IgD-negative memory B cell (primary cell): ENCODE measurements at regions not wholly inside any gene's neighbourhood (a gene's known extent, or its start where the extent isn't known, plus 50 kb on each side); places are given as distances from the start of the nearest gene placed in this dataset.
"Not testable (repeated sequence)": the region's sequence is repeated elsewhere in the genome, so short reads cannot be mapped to it uniquely, and the experiment has no call there.

Experiments
- H3K27ac Mint-ChIP-seq, 3 donors: one replicate each; pipeline ENCODE4 v1.8.0; 2020 to 2022; ENCODE audit warnings: mild to moderate bottlenecking in 3 of 3, mixed read lengths in 3 of 3, moderate library complexity in 1 of 3
- H3K27me3 Mint-ChIP-seq: one replicate; pipeline ENCODE4 v1.8.0; 2021; ENCODE audit warnings: mixed read lengths
- H3K36me3 Mint-ChIP-seq: one replicate; pipeline ENCODE4 v1.8.0; 2020; ENCODE audit warnings: mild to moderate bottlenecking, mixed read lengths
- H3K4me1 Mint-ChIP-seq, 3 donors: one replicate each; pipeline ENCODE4 v1.8.0; 2020 to 2022; ENCODE audit warnings: mixed read lengths in 3 of 3, mild to moderate bottlenecking in 1 of 3
- H3K4me3 Mint-ChIP-seq, 4 donors: one replicate each; pipeline ENCODE4 v1.8.0; 2020 to 2022; ENCODE audit warnings: mild to moderate bottlenecking in 4 of 4, mixed read lengths in 4 of 4, moderate library complexity in 3 of 4
- H3K9me3 Mint-ChIP-seq, 3 donors: one replicate each; pipeline ENCODE4 v1.8.0; 2020 to 2021; ENCODE audit warnings: mixed read lengths in 3 of 3, mild to moderate bottlenecking in 1 of 3

DNA sequence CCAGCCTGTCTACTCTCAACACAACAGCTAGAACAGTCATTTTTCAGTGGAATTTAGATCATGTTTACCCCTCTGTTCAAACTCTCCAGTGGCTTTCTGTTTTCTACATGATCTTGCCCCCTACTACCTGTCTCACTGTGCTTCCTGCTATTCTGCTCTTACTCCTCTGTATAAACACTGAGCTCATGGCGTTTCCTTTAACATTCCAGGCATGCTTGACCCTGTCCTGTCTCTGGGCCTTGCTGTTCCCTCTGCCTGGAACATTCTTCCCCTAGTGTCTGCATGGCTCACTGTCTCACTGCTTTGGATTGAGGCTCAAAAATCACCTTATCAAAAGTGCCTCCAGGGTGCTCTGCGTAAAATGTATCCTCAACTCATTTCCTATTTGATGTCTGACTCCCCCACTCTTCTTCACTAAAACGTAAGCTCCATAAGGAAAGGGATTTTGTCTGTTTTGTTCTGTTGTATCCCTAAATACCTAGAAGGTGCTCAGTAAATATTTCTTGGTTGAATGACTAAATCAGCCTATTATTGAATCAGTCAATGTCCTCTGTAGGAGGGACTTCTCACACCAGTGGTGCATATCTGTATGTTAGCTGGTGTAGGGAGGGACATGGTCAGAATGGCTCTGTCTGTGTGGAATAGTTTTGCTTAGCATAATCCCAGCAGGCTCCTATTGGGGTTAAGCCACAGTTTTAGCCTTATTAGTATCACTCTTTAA is 78.0 kb upstream of the VKORC1L1 start:
- not testable (repeated sequence) for H3K4me1 Mint-ChIP-seq, H3K36me3 Mint-ChIP-seq, H3K27me3 Mint-ChIP-seq, H3K4me3 Mint-ChIP-seq, H3K9me3 Mint-ChIP-seq
- H3K27ac Mint-ChIP-seq: peak overlapping the region in 1 of 3 donors; percentile 52

GRCh38 chr7:65795392-65795716 is 77.5 kb upstream of the VKORC1L1 start:
- not testable (repeated sequence) for H3K4me1 Mint-ChIP-seq, H3K9me3 Mint-ChIP-seq, H3K4me3 Mint-ChIP-seq, H3K36me3 Mint-ChIP-seq, H3K27me3 Mint-ChIP-seq
- peak overlapping the region in 1 of 3 donors; percentile 52 for H3K27ac Mint-ChIP-seq

- Mint-ChIP-seq H3K4me1 (peaks cover 0 to 2% (median 0%) of the 10 kb centered on the region in 3 donors), H3K27me3 (no peaks in the 10 kb centered on the region), H3K27ac (no peak overlapping the region), H3K9me3 (no peaks in the 10 kb centered on the region), H3K4me3 (no peak overlapping the region), H3K36me3 (peaks cover 1% of the 10 kb centered on the region)
Measured at GRCh38 chr7:65796205-65796604, 76.7 kb upstream of the VKORC1L1 start.

DNA sequence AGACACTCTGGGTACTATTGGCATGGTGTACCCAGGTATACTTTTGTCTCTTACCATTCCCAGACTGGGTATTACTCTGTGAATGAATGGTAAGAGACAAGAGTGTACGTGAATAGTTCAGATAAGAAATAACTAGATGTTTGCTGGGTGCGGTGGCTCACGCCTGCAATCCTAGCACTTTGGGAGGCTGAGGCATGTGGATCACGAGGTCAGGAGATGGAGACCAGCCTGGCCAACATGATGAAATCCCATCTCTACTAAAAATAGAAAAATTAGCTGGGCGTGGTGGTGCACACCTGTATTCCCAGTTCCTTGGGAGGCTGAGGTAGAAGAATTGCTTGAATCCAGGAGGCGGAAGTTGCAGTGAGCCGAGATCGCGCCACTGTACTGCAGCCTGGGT is 75.8 kb upstream of the VKORC1L1 start:
- H3K4me1 Mint-ChIP-seq, H3K4me3 Mint-ChIP-seq, H3K9me3 Mint-ChIP-seq, H3K27me3 Mint-ChIP-seq, H3K27ac Mint-ChIP-seq, H3K36me3 Mint-ChIP-seq: not testable (repeated sequence)

DNA sequence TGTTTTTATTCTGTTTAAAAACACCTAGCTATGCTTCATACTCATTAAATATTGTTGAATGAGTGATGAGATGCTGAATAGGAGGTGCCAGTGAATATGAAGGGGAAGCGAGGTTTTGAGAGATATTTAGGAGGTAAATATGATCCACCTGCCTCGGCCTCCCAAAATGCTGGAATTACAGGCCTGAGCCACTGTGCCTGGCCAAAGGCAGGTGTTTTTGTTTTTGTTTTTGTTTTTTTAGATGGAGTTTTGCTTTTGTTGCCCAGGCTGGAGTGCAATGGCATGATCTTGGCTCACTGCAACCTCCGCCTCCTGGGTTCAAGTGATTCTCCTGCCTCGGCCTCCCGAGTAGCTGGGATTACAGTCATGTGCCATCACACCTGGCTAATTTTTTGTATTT is 75.3 kb upstream of the VKORC1L1 start:
- H3K27me3 Mint-ChIP-seq, H3K4me3 Mint-ChIP-seq, H3K4me1 Mint-ChIP-seq, H3K27ac Mint-ChIP-seq, H3K9me3 Mint-ChIP-seq, H3K36me3 Mint-ChIP-seq: not testable (repeated sequence)

DNA sequence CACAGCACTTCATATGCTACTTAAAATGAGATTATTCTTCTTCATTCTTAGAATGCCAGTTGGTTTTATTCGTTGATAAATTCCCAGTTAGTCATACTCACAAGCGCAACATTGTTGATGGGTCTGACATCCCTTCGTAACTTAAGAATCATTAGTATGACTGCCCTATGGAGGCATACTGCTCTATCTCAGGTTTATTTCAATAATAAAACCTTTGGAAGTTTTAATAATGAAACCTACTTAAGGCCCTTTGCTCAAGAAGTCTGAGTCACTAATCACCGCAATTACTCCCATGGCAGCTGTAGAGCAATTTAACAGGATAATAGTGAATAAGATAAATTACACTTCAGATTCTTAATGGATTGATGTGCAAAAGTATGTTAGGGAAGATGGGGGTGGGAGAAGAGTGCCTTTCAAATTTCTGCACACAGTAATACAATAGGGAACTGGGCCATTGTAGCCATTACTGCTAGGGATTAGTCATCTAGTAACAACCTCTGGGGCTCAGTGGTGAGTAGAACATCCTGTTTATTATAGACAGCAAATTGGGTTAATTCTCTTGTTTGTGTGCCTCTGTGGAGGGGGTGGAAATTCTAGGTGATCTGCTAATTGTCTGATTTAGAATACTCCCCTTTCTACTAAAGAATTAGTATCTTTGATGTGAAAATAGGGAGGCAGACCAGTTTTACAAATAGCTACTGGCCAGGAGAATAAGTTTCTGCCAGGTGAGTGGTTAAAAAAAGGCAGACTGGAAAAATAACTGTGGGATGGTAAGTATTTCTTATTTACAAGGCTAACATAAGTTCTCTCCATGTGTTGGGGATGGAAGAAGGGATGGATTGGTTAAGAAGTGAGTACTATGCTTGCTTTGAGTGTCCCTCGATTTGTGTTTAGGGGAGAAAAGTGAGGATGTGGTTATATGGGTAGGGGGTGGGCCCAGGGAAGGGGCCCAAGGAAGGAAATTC is 74.5 kb upstream of the VKORC1L1 start:
- H3K4me1 Mint-ChIP-seq: peaks cover 0 to 2% (median 0%) of the 10 kb centered on the region in 3 donors
- H3K9me3 Mint-ChIP-seq: no peaks in the 10 kb centered on the region
- H3K36me3 Mint-ChIP-seq: peaks cover 2% of the 10 kb centered on the region
- no peak overlapping the region for H3K4me3 Mint-ChIP-seq
- H3K27me3 Mint-ChIP-seq: no peaks in the 10 kb centered on the region
- no peak overlapping the region for H3K27ac Mint-ChIP-seq

- H3K4me3 Mint-ChIP-seq, H3K9me3 Mint-ChIP-seq, H3K4me1 Mint-ChIP-seq, H3K36me3 Mint-ChIP-seq, H3K27me3 Mint-ChIP-seq: not testable (repeated sequence)
- peak overlapping the region in 1 of 3 donors; percentile 13 for H3K27ac Mint-ChIP-seq
Measured at GRCh38 chr7:65800191-65800590, 72.7 kb upstream of the VKORC1L1 start.

- Mint-ChIP-seq H3K4me1 (peaks cover 0 to 2% (median 0%) of the 10 kb centered on the region in 3 donors), H3K9me3 (no peaks in the 10 kb centered on the region), H3K36me3 (peaks cover 9% of the 10 kb centered on the region), H3K4me3 (no peak overlapping the region), H3K27ac (no peak overlapping the region), H3K27me3 (no peaks in the 10 kb centered on the region)
Measured at GRCh38 chr7:65800890-65801341, 72.0 kb upstream of the VKORC1L1 start.

GRCh38 chr7:65804887-65805286 is 68.0 kb upstream of the VKORC1L1 start:
- Mint-ChIP-seq H3K9me3 (no peaks in the 10 kb centered on the region), H3K27ac (no peak overlapping the region), H3K4me1 (peaks cover 0 to 5% (median 0%) of the 10 kb centered on the region in 3 donors), H3K4me3 (no peak overlapping the region), H3K36me3 (peaks cover 14% of the 10 kb centered on the region), H3K27me3 (no peaks in the 10 kb centered on the region)

- peaks cover 12% of the 10 kb centered on the region for H3K36me3 Mint-ChIP-seq
- H3K27ac Mint-ChIP-seq, H3K9me3 Mint-ChIP-seq, H3K4me3 Mint-ChIP-seq, H3K27me3 Mint-ChIP-seq, H3K4me1 Mint-ChIP-seq: not testable (repeated sequence)
Measured at GRCh38 chr7:65807067-65807466, 65.8 kb upstream of the VKORC1L1 start.

- H3K27me3 Mint-ChIP-seq: no peaks in the 10 kb centered on the region
- no peaks in the 10 kb centered on the region for H3K9me3 Mint-ChIP-seq
- peak overlapping the region in 2 of 4 donors; percentile 4 to 75 for H3K4me3 Mint-ChIP-seq
- peaks cover 9% of the 10 kb centered on the region for H3K36me3 Mint-ChIP-seq
- peak overlapping the region in 1 of 3 donors; percentile 72 for H3K27ac Mint-ChIP-seq
- peaks cover 0 to 7% (median 0%) of the 10 kb centered on the region in 3 donors for H3K4me1 Mint-ChIP-seq
Measured at GRCh38 chr7:65809259-65809981, 63.5 kb upstream of the VKORC1L1 start.

DNA sequence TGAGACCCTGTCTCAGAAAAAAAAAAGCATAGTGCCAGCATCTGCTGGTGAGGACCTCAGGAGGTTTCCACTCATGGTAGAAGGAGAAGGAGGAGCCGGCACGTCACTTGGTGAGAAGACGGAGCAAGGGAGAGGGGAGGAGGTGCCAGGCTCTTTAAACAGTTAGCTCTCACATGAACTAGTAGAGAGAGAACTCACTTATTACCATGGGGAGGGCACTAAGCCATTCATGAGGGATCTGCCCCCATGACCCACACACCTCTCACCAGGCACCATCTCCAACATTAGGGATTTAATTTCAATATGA is 62.9 kb upstream of the VKORC1L1 start:
- no peaks in the 10 kb centered on the region for H3K9me3 Mint-ChIP-seq
- H3K4me3 Mint-ChIP-seq: peak overlapping the region in 1 of 4 donors; percentile 4
- no peaks in the 10 kb centered on the region for H3K27me3 Mint-ChIP-seq
- H3K27ac Mint-ChIP-seq: peak overlapping the region in 1 of 3 donors; percentile 72
- peaks cover 0 to 7% (median 0%) of the 10 kb centered on the region in 3 donors for H3K4me1 Mint-ChIP-seq
- H3K36me3 Mint-ChIP-seq: peaks cover 10% of the 10 kb centered on the region

GRCh38 chr7:65812281-65812680 is 60.6 kb upstream of the VKORC1L1 start:
- Mint-ChIP-seq H3K4me1 (peaks cover 0 to 7% (median 0%) of the 10 kb centered on the region in 3 donors), H3K4me3 (no peak overlapping the region), H3K27me3 (no peaks in the 10 kb centered on the region), H3K9me3 (no peaks in the 10 kb centered on the region), H3K36me3 (peaks cover 8% of the 10 kb centered on the region), H3K27ac (no peak overlapping the region)

GRCh38 chr7:65814556-65815167 is 58.2 kb upstream of the VKORC1L1 start:
- H3K27ac Mint-ChIP-seq: peak overlapping the region in 1 of 3 donors; percentile 31
- H3K4me1 Mint-ChIP-seq, H3K27me3 Mint-ChIP-seq, H3K4me3 Mint-ChIP-seq, H3K9me3 Mint-ChIP-seq: not testable (repeated sequence)
- H3K36me3 Mint-ChIP-seq: peaks cover 14% of the 10 kb centered on the region
